Loucy (cell line): ENCODE measurements at regions not wholly inside any gene's neighbourhood (a gene's known extent, or its start where the extent isn't known, plus 50 kb on each side); places are given as distances from the start of the nearest gene placed in this dataset.

Experiments used
- H2AFZ ChIP-seq: fragments of 200-600 bp; sonication (generic); 2 replicates; pipeline ENCODE4 v1.6.0; 2016; ENCODE audit warnings: antibody characterized with exemption, mild to moderate bottlenecking, low read length, moderate library complexity
- H3F3A ChIP-seq: fragments of 200-600 bp; 2 replicates; pipeline ENCODE4 v1.6.0; 2016; ENCODE audit warnings: antibody characterized with exemption, low read depth, mild to moderate bottlenecking
- H3K27me3 ChIP-seq: fragments of 200-600 bp; sonication (generic); 2 replicates; pipeline ENCODE4 v1.6.1; 2014; ENCODE audit warnings: low read length, mild to moderate bottlenecking; ENCODE audit not compliant: insufficient read depth, poor library complexity, severe bottlenecking
- H3K36me3 ChIP-seq: fragments of 200-600 bp; sonication (generic); 2 replicates; pipeline ENCODE4 v1.6.1; 2016; ENCODE audit warnings: low read length; ENCODE audit not compliant: insufficient read depth
- H3K4me1 ChIP-seq: fragments of 200-600 bp; sonication (generic); 2 replicates; pipeline ENCODE4 v1.5.1; 2014; ENCODE audit warnings: low read length, mild to moderate bottlenecking; ENCODE audit not compliant: insufficient read depth, poor library complexity, severe bottlenecking
- H3K4me2 ChIP-seq: fragments of 200-600 bp; sonication (generic); 2 replicates; pipeline ENCODE4 v1.6.0; 2014; ENCODE audit warnings: antibody characterized with exemption, low read length, low read depth, mild to moderate bottlenecking; ENCODE audit not compliant: poor library complexity, severe bottlenecking
- H3K4me3 ChIP-seq: fragments of 200-600 bp; sonication (generic); 2 replicates; pipeline ENCODE4 v1.5.1; 2014; ENCODE audit warnings: low read length, mild to moderate bottlenecking, mixed read lengths; ENCODE audit not compliant: poor library complexity, severe bottlenecking
- H3K79me2 ChIP-seq: fragments of 200-600 bp; sonication (generic); 2 replicates; pipeline ENCODE4 v1.6.1; 2014; ENCODE audit warnings: low read length; ENCODE audit not compliant: insufficient read depth
- H3K9ac ChIP-seq: fragments of 200-600 bp; sonication (generic); 2 replicates; pipeline ENCODE4 v1.6.0; 2014; ENCODE audit warnings: mild to moderate bottlenecking, low read depth, low read length, moderate library complexity; ENCODE audit not compliant: poor library complexity, severe bottlenecking
- H3K9me2 ChIP-seq: fragments of 200-600 bp; sonication (generic); replicated peaks from 2 replicates; pipeline ENCODE4 v1.6.1; 2016; ENCODE audit warnings: low read depth, low read length, mixed read lengths
- H3K9me3 ChIP-seq: fragments of 200-600 bp; sonication (generic); 2 replicates; pipeline ENCODE4 v1.6.1; 2014; ENCODE audit warnings: mild to moderate bottlenecking, antibody characterized with exemption, low read length, low read depth; ENCODE audit not compliant: insufficient read depth
- H4K20me1 ChIP-seq: fragments of 200-600 bp; sonication (generic); 2 replicates; pipeline ENCODE4 v1.6.0; 2014; ENCODE audit warnings: antibody characterized with exemption, low read length, mild to moderate bottlenecking; ENCODE audit not compliant: insufficient read depth, poor library complexity, severe bottlenecking
- CTCF ChIP-seq: fragments of 200-600 bp; sonication (generic); conservative IDR thresholded peaks from 2 replicates; pipeline ENCODE4 v1.5.1; 2014; ENCODE audit warnings: mild to moderate bottlenecking, antibody characterized with exemption, low read length
- EZH2phosphoT487 ChIP-seq: fragments of 200-600 bp; IDR thresholded peaks from 2 replicates; pipeline ENCODE4 v1.6.1; 2018; ENCODE audit warnings: antibody characterized with exemption, mild to moderate bottlenecking, moderate library complexity, borderline replicate concordance

GRCh38 chr7:25557930-25558329 is 329.6 kb upstream of the NPVF start:
- Histone ChIP-seq H3F3A (no peaks in the 10 kb centered on the region), H3K27me3 (no peaks in the 10 kb centered on the region), H3K36me3 (no peaks in the 10 kb centered on the region)

GRCh38 chr7:25558605-25559004 is 330.3 kb upstream of the NPVF start:
- TF ChIP-seq EZH2phosphoT487 (no peak), CTCF (no peak)
- Histone ChIP-seq H4K20me1 (no peaks in the 10 kb centered on the region), H3K4me3 (no peak overlapping the region), H3K27me3 (no peaks in the 10 kb centered on the region), H3K9ac (no peak overlapping the region), H3K79me2 (no peaks in the 10 kb centered on the region), H3K36me3 (no peaks in the 10 kb centered on the region), H2AFZ (no peak overlapping the region), H3F3A (no peaks in the 10 kb centered on the region), H3K4me1 (no peaks in the 10 kb centered on the region), H3K4me2 (no peak overlapping the region), H3K9me3 (no peaks in the 10 kb centered on the region), H3K9me2 (no peaks in the 10 kb centered on the region)

More at GRCh38 chr7:25557930-25558329, 329.6 kb upstream of the NPVF start:
- H3K9me2 ChIP-seq: no peaks in the 10 kb centered on the region
- H3K9ac ChIP-seq: no peak overlapping the region
- H3K4me3 ChIP-seq: no peak overlapping the region
- H3K9me3 ChIP-seq: no peaks in the 10 kb centered on the region
- H3K4me1 ChIP-seq: no peaks in the 10 kb centered on the region
- H4K20me1 ChIP-seq: no peaks in the 10 kb centered on the region
- H2AFZ ChIP-seq: no peak overlapping the region
- H3K79me2 ChIP-seq: no peaks in the 10 kb centered on the region
- no peak overlapping the region for H3K4me2 ChIP-seq
- TF ChIP-seq CTCF: no peak
- TF ChIP-seq EZH2phosphoT487: no peak

GRCh38 chr7:25559581-25560367 is 331.5 kb upstream of the NPVF start:
- Histone ChIP-seq H3F3A (no peaks in the 10 kb centered on the region), H4K20me1 (no peaks in the 10 kb centered on the region), H3K79me2 (no peaks in the 10 kb centered on the region), H3K4me2 (no peak overlapping the region), H3K4me3 (no peak overlapping the region), H3K36me3 (no peaks in the 10 kb centered on the region), H3K4me1 (no peaks in the 10 kb centered on the region), H3K9me3 (no peaks in the 10 kb centered on the region), H3K9ac (no peak overlapping the region), H3K27me3 (no peaks in the 10 kb centered on the region), H3K9me2 (no peaks in the 10 kb centered on the region), H2AFZ (no peak overlapping the region)
- no peak for TF ChIP-seq CTCF
- no peak for TF ChIP-seq EZH2phosphoT487
